Endothelial cell of umbilical vein (primary cell): ENCODE measurements at regions not wholly inside any gene's neighbourhood (a gene's known extent, or its start where the extent isn't known, plus 50 kb on each side); places are given as distances from the start of the nearest gene placed in this dataset.

Experiments
- CTCF ChIP-seq, 2 donors: IDR thresholded peaks; 1 replicate in 1 of 2; 2 replicates in 1 of 2; pipeline ENCODE4 v1.5.1; 2011; ENCODE audit warnings: low read length in 2 of 2, mild to moderate bottlenecking in 2 of 2, moderate library complexity in 2 of 2, control low read depth in 1 of 2, inconsistent platforms in 1 of 2, low read depth in 1 of 2; ENCODE audit not compliant: insufficient read depth in 1 of 2; ENCODE audit errors: extremely low read depth in 1 of 2
- GATA2 ChIP-seq: IDR thresholded peaks from 2 replicates; pipeline ENCODE4 v1.7.0; 2011; ENCODE audit warnings: low read depth, mild to moderate bottlenecking, moderate library complexity, mixed read lengths, low read length; ENCODE audit not compliant: insufficient read length, insufficient read depth
- JUN ChIP-seq: IDR thresholded peaks from 2 replicates; pipeline ENCODE4 v1.6.1; 2011; ENCODE audit warnings: borderline replicate concordance, low read depth; ENCODE audit not compliant: insufficient read length, insufficient read depth
- MAX ChIP-seq: IDR thresholded peaks from 2 replicates; pipeline ENCODE4 v1.6.1; 2011; ENCODE audit not compliant: insufficient read depth, insufficient read length
- POLR2A ChIP-seq: IDR thresholded peaks from 2 replicates; pipeline ENCODE4 v1.6.1; 2012; ENCODE audit warnings: low read depth, mild to moderate bottlenecking, control low read depth, low read length
- POLR2AphosphoS5 ChIP-seq: IDR thresholded peaks from 2 replicates; pipeline ENCODE4 v1.6.1; 2012; ENCODE audit warnings: low read depth, mild to moderate bottlenecking, control low read depth, low read length, moderate library complexity; ENCODE audit not compliant: insufficient read depth

- no peak for TF ChIP-seq POLR2A
- no peak for TF ChIP-seq JUN
- no peak for TF ChIP-seq GATA2
- TF ChIP-seq CTCF (IDR thresholded peaks at IDR 0.05; ENCODE audit: extremely low read depth in 1 of 2, insufficient read depth in 1 of 2, low read depth in 1 of 2, low read length in 2 of 2) = no peak
- no peak for TF ChIP-seq POLR2AphosphoS5
- TF ChIP-seq MAX = no peak
These were observed 1032.8 kb downstream of the BRD1 start for GRCh38 chr22:48794906-48795305.
